HepG2 (cell line): ENCODE measurements at regions not wholly inside any gene's neighbourhood (a gene's known extent, or its start where the extent isn't known, plus 50 kb on each side); places are given as distances from the start of the nearest gene placed in this dataset.

ENCODE experiments used
- ATAC-seq: fragments of 200-7000 bp; cut with Tn5 transposase; 3 replicates; pipeline ENCODE4 v1.9.1; 2020; ENCODE audit warnings: mild to moderate bottlenecking, moderate library complexity
- BruUV-seq: library from RNA; stranded (reverse); fragments of 400-500 nt; replicated peaks from 2 replicates; lab custom pipeline; 2021; lab: Mats Ljungman, UMichigan
- CTCF ChIA-PET: fragments of 300-600 bp; formaldehyde crosslinking; extraction: SDS; loops from one replicate; lab custom pipeline; 2021; ENCODE audit warnings: low total read pairs, inconsistent platforms, low intra/inter-chr PET ratio; lab: Yijun Ruan, JAX
- POLR2A ChIA-PET: fragments of 350-600 bp; sonication (Branson Sonifier 250); formaldehyde crosslinking; loops from one replicate; lab custom pipeline; 2020; ENCODE audit warnings: antibody characterized with exemption, inconsistent platforms; lab: Yijun Ruan, JAX
- DNase-seq: peaks from one replicate; pipeline ENCODE4 v3.0.0-alpha.2; 2015; ENCODE audit warnings: low spot score
- FAIRE-seq: peaks from 3 replicates; lab custom pipeline; 2011; peaks lifted over from hg19 to GRCh38; lab: Jason Lieb, UNC
- H2AFZ ChIP-seq: one replicate; pipeline ENCODE4 v1.6.1; 2011; ENCODE audit warnings: low read length, inconsistent platforms
- H3K27ac ChIP-seq: fragments of 300-600 bp; 3 replicates; pipeline ENCODE4 v1.8.0; 2011; ENCODE audit warnings: mixed run types, mild to moderate bottlenecking, mixed read lengths, low read length, inconsistent platforms; ENCODE audit not compliant: insufficient read depth; ENCODE audit errors: extremely low read length
- H3K27me3 ChIP-seq, 2 experiments: fragments of 200-600 bp in 1 of 2; 2 replicates in 1 of 2; 3 replicates in 1 of 2; pipeline versions ENCODE4 v1.6.0 to v1.8.0; 2011; ENCODE audit warnings: low read length in 2 of 2, mild to moderate bottlenecking in 2 of 2, moderate library complexity in 2 of 2, inconsistent platforms in 1 of 2; ENCODE audit not compliant: insufficient read depth in 2 of 2, control insufficient read depth in 1 of 2
- H3K36me3 ChIP-seq, 2 experiments: fragments of 200-600 bp in 1 of 2; replicated peaks in 1 of 2; 2 replicates in 1 of 2; 3 replicates in 1 of 2; pipeline versions ENCODE4 v1.5.1 to v1.8.0; 2011; ENCODE audit warnings: low read length in 2 of 2, inconsistent platforms in 1 of 2; ENCODE audit not compliant: insufficient read depth in 2 of 2, control insufficient read depth in 1 of 2
- H3K4me1 ChIP-seq: 2 replicates; pipeline ENCODE4 v1.5.1; 2012; ENCODE audit warnings: low read length, inconsistent platforms; ENCODE audit not compliant: insufficient read depth
- H3K4me2 ChIP-seq: 2 replicates; pipeline ENCODE4 v1.6.0; 2011; ENCODE audit warnings: low read depth, low read length, inconsistent platforms
- H3K4me3 ChIP-seq, 3 experiments: fragments of 200-600 bp in 1 of 3; sonication (generic), shearing (Covaris generic) in 1 of 3; replicated peaks in 1 of 3; 2 replicates each; pipeline ENCODE4 v1.5.1; 2011 to 2016; ENCODE audit warnings: low read length in 3 of 3, inconsistent platforms in 2 of 3, low read depth in 2 of 3, mild to moderate bottlenecking in 2 of 3, control low read depth in 1 of 3, mixed read lengths in 1 of 3; ENCODE audit not compliant: insufficient read depth in 1 of 3
- H3K79me2 ChIP-seq: one replicate; pipeline ENCODE4 v1.6.1; 2011; ENCODE audit warnings: low read length, inconsistent platforms; ENCODE audit not compliant: insufficient read depth
- H3K9ac ChIP-seq: 2 replicates; pipeline ENCODE4 v1.6.0; 2011; ENCODE audit warnings: mild to moderate bottlenecking, low read depth, low read length, inconsistent platforms; ENCODE audit not compliant: insufficient read depth
- H3K9me3 ChIP-seq: 2 replicates; pipeline ENCODE4 v1.5.1; 2012; ENCODE audit warnings: mild to moderate bottlenecking, low read length
- H4K20me1 ChIP-seq: 2 replicates; pipeline ENCODE4 v1.6.0; 2011; ENCODE audit warnings: inconsistent platforms, mild to moderate bottlenecking, low read length, moderate library complexity; ENCODE audit not compliant: insufficient read depth
- ARID5B ChIP-seq: IDR thresholded peaks from 2 replicates; pipeline ENCODE4 v1.4.0; 2020; ENCODE audit warnings: mild to moderate bottlenecking, missing genetic modification reagents
- BHLHE40 ChIP-seq: IDR thresholded peaks from 2 replicates; pipeline ENCODE4 v1.6.1; 2011; ENCODE audit warnings: low read length, improper control_type of control experiment
- CCAR2 ChIP-seq: fragments of 200-400 bp; formaldehyde crosslinking; optimal IDR thresholded peaks from 2 replicates; pipeline ENCODE3; 2018; ENCODE audit warnings: low read depth, mild to moderate bottlenecking, low read length, moderate library complexity
- KLF12 ChIP-seq: sonication (generic); formaldehyde crosslinking; IDR thresholded peaks from 2 replicates; pipeline ENCODE4 v1.4.0; 2020; ENCODE audit warnings: missing genetic modification reagents, borderline replicate concordance
- MEIS1 ChIP-seq: sonication (generic); formaldehyde crosslinking; IDR thresholded peaks from 2 replicates; pipeline ENCODE4 v1.9.0; 2021; ENCODE audit warnings: mild to moderate bottlenecking, missing genetic modification reagents, moderate library complexity, borderline replicate concordance
- NFE2L1 ChIP-seq: sonication (generic); formaldehyde crosslinking; IDR thresholded peaks from 2 replicates; pipeline ENCODE4 v1.4.0; 2020; ENCODE audit warnings: missing genetic modification reagents, mild to moderate bottlenecking, borderline replicate concordance
- POLR2AphosphoS5 ChIP-seq: IDR thresholded peaks from 2 replicates; pipeline ENCODE4 v1.6.1; 2012; ENCODE audit warnings: low read depth, low read length
- PRPF4 ChIP-seq: fragments of 200-400 bp; formaldehyde crosslinking; IDR thresholded peaks from 2 replicates; pipeline ENCODE4 v1.6.1; 2016; ENCODE audit warnings: low read length, low read depth; ENCODE audit not compliant: poor library complexity, severe bottlenecking
- SNAI1 ChIP-seq: sonication (generic); formaldehyde crosslinking; IDR thresholded peaks from 2 replicates; pipeline ENCODE4 v1.5.0; 2020; ENCODE audit warnings: mild to moderate bottlenecking, missing genetic modification reagents, borderline replicate concordance
- ZFP36L1 ChIP-seq: sonication (generic); formaldehyde crosslinking; IDR thresholded peaks from 2 replicates; pipeline ENCODE4 v1.8.0; 2022; ENCODE audit warnings: mild to moderate bottlenecking, missing genetic modification reagents, moderate library complexity
- ZNF10 ChIP-seq: sonication (generic); formaldehyde crosslinking; IDR thresholded peaks from 2 replicates; pipeline ENCODE4 v1.4.0; 2020; ENCODE audit warnings: mild to moderate bottlenecking, low read depth, missing genetic modification reagents, borderline replicate concordance
- ZNF460 ChIP-seq: sonication (generic); formaldehyde crosslinking; IDR thresholded peaks from 2 replicates; pipeline ENCODE4 v1.5.1; 2020; ENCODE audit warnings: missing genetic modification reagents, mild to moderate bottlenecking, borderline replicate concordance
- ZNF496 ChIP-seq: sonication (generic); formaldehyde crosslinking; IDR thresholded peaks from 2 replicates; pipeline ENCODE4 v1.8.1; 2023; ENCODE audit warnings: mild to moderate bottlenecking, moderate library complexity, missing genetic modification reagents; ENCODE audit not compliant: insufficient replicate concordance
- ZNF549 ChIP-seq: sonication (generic); formaldehyde crosslinking; IDR thresholded peaks from 2 replicates; pipeline ENCODE4 v1.5.0; 2020; ENCODE audit warnings: missing genetic modification reagents
- ZNF766 ChIP-seq: sonication (generic); formaldehyde crosslinking; IDR thresholded peaks from 2 replicates; pipeline ENCODE4 v1.5.0; 2020; ENCODE audit warnings: missing genetic modification reagents, borderline replicate concordance
- ZNF777 ChIP-seq: sonication (generic); formaldehyde crosslinking; IDR thresholded peaks from 2 replicates; pipeline ENCODE4 v1.4.0; 2020; ENCODE audit warnings: missing genetic modification reagents
- ZNF850 ChIP-seq: sonication (generic); formaldehyde crosslinking; conservative IDR thresholded peaks from 2 replicates; pipeline ENCODE4 v1.9.0; 2021; ENCODE audit warnings: mild to moderate bottlenecking, missing genetic modification reagents
- WGBS: methylation state at CpG from one replicate; pipeline ENCODE4 v1.1.6; 2017; ENCODE audit warnings: low lambda C conversion rate; 5-methylcytosine and 5-hydroxymethylcytosine counted together
- in situ Hi-C: cut with HindIII; loops from 2 replicates; pipeline ENCODE4 v1.10.0; 2017; ENCODE audit warnings: low pct_unique_long_range_greater_than_20kb; ENCODE audit not compliant: extremely low pct_ligation_motif_present
- intact Hi-C: fragments of 100-400 bp; cut with micrococcal nuclease; formaldehyde crosslinking; loops from one replicate; pipeline ENCODE4 v1.10.0; 2022; ENCODE audit not compliant: unreplicated experiment

GRCh38 chr13:81795710-81796109, 1454.8 kb upstream of the SPRY2 start:
- Histone ChIP-seq H3K4me1 (no peaks in the 10 kb centered on the region), H2AFZ (no peak overlapping the region), H3K27me3 (no peaks in the 10 kb centered on the region), H3K9ac (no peak overlapping the region), H4K20me1 (no peaks in the 10 kb centered on the region), H3K36me3 (no peaks in the 10 kb centered on the region), H3K4me2 (no peak overlapping the region), H3K79me2 (no peaks in the 10 kb centered on the region), H3K4me3 (no peak overlapping the region), H3K9me3 (no peaks in the 10 kb centered on the region), H3K27ac (no peak overlapping the region)
- FAIRE-seq (no peak), ATAC-seq (no peak), DNase-seq (no peak)
- TF ChIP-seq ZNF460 (CRISPR knock-in tag) (no peak), ZNF766 (no peak)
- ChIA-PET POLR2A (no interaction called here), CTCF (no interaction called here)
- WGBS = 0% methylated on average over 1 of the region's 1 CpG
- BruUV-seq = no TSS peak
- in situ Hi-C loops = no loop called here
- intact Hi-C loops = no loop called here

GRCh38 chr13:81791641-81792040, 1450.7 kb upstream of the SPRY2 start:
- CTCF ChIA-PET = no interaction called here
- TF ChIP-seq ZNF850 (no peak), MEIS1 (CRISPR knock-in tag) (no peak), ARID5B (CRISPR knock-in tag) (no peak), ZFP36L1 (CRISPR knock-in tag) (no peak), NFE2L1 (CRISPR knock-in tag) (no peak), CCAR2 (no peak), ZNF10 (CRISPR knock-in tag) (no peak), KLF12 (no peak), SNAI1 (CRISPR knock-in tag) (no peak), ZNF496 (CRISPR knock-in tag) (no peak), BHLHE40 (no peak), ZNF549 (CRISPR knock-in tag) (no peak), PRPF4 (no peak), ZNF777 (CRISPR knock-in tag) (no peak), POLR2AphosphoS5 (no peak)

More at GRCh38 chr13:81791641-81792040, 1450.7 kb upstream of the SPRY2 start:
- Histone ChIP-seq H3K4me3 (no peak overlapping the region), H3K9me3 (no peaks in the 10 kb centered on the region), H3K36me3 (no peaks in the 10 kb centered on the region), H3K27ac (no peak overlapping the region), H3K79me2 (no peaks in the 10 kb centered on the region), H3K4me2 (no peak overlapping the region), H4K20me1 (no peaks in the 10 kb centered on the region), H3K9ac (no peak overlapping the region), H3K27me3 (no peaks in the 10 kb centered on the region), H2AFZ (no peak overlapping the region), H3K4me1 (no peaks in the 10 kb centered on the region)
- in situ Hi-C loops (no loop called here), intact Hi-C loops (no loop called here)
- ATAC-seq (no peak), FAIRE-seq (no peak), DNase-seq (no peak)
- BruUV-seq = no TSS peak
- POLR2A ChIA-PET = no interaction called here
- WGBS = 2% methylated on average over 1 of the region's 1 CpG
